Natural killer cell treated with Interleukin-12 subunit alpha and Interleukin-12 subunit beta and Interleukin-15 and Interleukin-18, amount 100 ng/mL, for 72 hours (primary cell): ENCODE measurements at regions not wholly inside any gene's neighbourhood (a gene's known extent, or its start where the extent isn't known, plus 50 kb on each side); places are given as distances from the start of the nearest gene placed in this dataset.
"Not testable (repeated sequence)": the region's sequence is repeated elsewhere in the genome, so short reads cannot be mapped to it uniquely, and the experiment has no call there.

ENCODE experiments used
- ATAC-seq, 2 donors: fragments of 150-1000 bp; cut with Tn5 transposase in 1 of 2; sonication (Bioruptor Pico), chemical (Tn5 transposase) in 1 of 2; 2 replicates each; pipeline ENCODE4 v1.10.0; 2021
- DNase-seq: peaks from one replicate; pipeline ENCODE4 v3.0.0; 2022; ENCODE audit warnings: low spot score
- H3K27ac Mint-ChIP-seq, 2 donors: 1 replicate in 1 of 2; 2 replicates in 1 of 2; pipeline ENCODE4 v1.8.0; 2022; ENCODE audit warnings: mixed read lengths in 2 of 2, mild to moderate bottlenecking in 1 of 2, moderate library complexity in 1 of 2
- H3K27me3 Mint-ChIP-seq, 2 donors: 1 replicate in 1 of 2; 2 replicates in 1 of 2; pipeline ENCODE4 v1.8.0; 2022; ENCODE audit warnings: mixed read lengths in 2 of 2
- H3K36me3 Mint-ChIP-seq: one replicate; pipeline ENCODE4 v1.8.0; 2022; ENCODE audit warnings: mixed read lengths
- H3K4me1 Mint-ChIP-seq, 2 donors: 1 replicate in 1 of 2; 2 replicates in 1 of 2; pipeline ENCODE4 v1.8.0; 2022; ENCODE audit warnings: low read depth in 2 of 2, mixed read lengths in 2 of 2, mild to moderate bottlenecking in 1 of 2
- H3K4me3 Mint-ChIP-seq: one replicate; pipeline ENCODE4 v1.8.0; 2022; ENCODE audit warnings: mixed read lengths
- H3K9me3 Mint-ChIP-seq: 2 replicates; pipeline ENCODE4 v1.8.0; 2022; ENCODE audit warnings: mixed read lengths

GRCh38 chr16:33766869-33767765 is 307.7 kb downstream of the TP53TG3F start:
- H3K27me3 Mint-ChIP-seq, H3K4me1 Mint-ChIP-seq, H3K36me3 Mint-ChIP-seq, H3K9me3 Mint-ChIP-seq, H3K4me3 Mint-ChIP-seq, DNase-seq, H3K27ac Mint-ChIP-seq: not testable (repeated sequence)
- ATAC-seq = peak in 1 of 2 donors; percentile 20

- not testable (repeated sequence) for H3K4me1 Mint-ChIP-seq, H3K36me3 Mint-ChIP-seq, H3K4me3 Mint-ChIP-seq, DNase-seq, H3K27ac Mint-ChIP-seq, H3K9me3 Mint-ChIP-seq, H3K27me3 Mint-ChIP-seq
- peak in 1 of 2 donors; percentile 17 for ATAC-seq
Measured at GRCh38 chr16:33768710-33769109, 309.3 kb downstream of the TP53TG3F start.

DNA sequence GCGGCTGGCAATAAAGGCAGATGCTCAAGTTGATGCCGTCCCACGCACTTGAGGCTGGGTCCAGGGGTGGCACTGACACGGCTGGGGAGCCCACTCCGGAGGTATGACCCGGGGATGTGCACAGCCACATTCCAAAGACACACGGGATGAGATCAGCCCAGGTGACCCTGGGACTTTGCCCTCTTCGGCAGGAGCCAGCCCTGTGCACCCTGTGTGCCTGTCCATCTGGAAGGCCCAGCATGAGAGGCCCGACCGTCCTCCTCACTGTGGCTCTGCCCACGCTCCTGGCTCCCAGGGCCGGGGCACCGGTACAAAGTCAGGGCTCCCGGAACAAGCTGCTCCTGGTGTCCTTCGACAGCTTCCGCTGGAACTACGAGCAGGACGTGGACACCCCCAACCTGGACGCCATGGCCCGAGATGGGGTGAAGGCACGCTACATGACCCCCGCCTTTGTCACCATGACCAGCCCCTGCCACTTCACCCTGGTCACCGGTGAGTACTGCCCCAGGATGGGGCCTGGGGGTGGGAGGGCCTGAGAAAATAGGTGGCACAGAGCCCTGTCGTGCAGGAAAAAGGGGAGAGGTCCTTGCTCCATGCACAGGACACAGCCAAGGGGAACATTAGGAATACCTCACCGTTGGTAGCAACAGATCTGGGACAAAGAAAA is 309.9 kb downstream of the TP53TG3F start:
- not testable (repeated sequence) for H3K36me3 Mint-ChIP-seq, H3K9me3 Mint-ChIP-seq, H3K4me3 Mint-ChIP-seq, DNase-seq, H3K27me3 Mint-ChIP-seq, H3K4me1 Mint-ChIP-seq, H3K27ac Mint-ChIP-seq
- ATAC-seq = peak in 1 of 2 donors; percentile 20

DNA sequence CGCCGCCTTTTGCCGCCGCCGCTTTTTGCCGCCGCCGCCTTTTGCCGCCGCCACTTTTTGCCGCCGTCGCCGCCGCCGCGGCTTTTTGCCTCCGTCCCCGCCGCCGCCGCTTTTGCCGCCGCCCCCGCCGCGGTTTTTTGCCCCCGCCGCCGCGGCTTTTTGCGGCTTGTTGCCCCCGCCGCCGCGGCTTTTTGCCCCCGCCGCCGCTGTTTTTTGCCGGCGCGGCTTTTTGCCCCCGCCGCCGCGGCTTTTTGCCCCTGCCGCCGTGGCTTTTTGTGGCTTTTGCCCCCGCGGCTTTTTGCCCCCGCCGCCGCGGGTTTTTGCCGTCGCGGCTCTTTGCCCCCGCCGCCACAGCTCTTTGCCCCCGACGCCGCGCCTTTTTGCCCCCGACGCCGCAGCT is 311.1 kb downstream of the TP53TG3F start:
- H3K27ac Mint-ChIP-seq, H3K4me3 Mint-ChIP-seq, ATAC-seq, H3K27me3 Mint-ChIP-seq, H3K4me1 Mint-ChIP-seq, H3K9me3 Mint-ChIP-seq, DNase-seq: not testable (repeated sequence)
- peaks cover 12% of the 10 kb centered on the region for H3K36me3 Mint-ChIP-seq

DNA sequence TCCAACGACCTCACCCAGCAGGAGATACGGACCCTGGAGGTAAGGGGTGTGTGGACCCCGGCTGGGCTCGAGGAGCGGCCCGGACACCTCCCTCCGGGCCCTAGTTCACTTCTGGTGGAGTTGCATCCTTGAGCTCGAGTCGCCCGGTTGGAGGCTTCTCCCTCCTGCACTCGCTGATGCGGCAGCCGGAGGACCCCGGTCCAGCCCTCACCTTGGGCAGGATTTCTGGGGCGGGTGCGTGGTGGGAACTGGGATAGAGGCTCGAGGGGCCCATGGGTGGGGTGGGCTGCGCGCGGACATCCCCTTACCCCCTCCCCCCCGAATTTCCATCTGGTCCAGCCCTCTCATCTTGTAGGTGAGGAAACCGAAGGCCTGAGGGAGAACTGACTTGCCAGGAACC is 311.8 kb downstream of the TP53TG3F start:
- H3K4me1 Mint-ChIP-seq, ATAC-seq, DNase-seq, H3K4me3 Mint-ChIP-seq, H3K27ac Mint-ChIP-seq, H3K9me3 Mint-ChIP-seq, H3K27me3 Mint-ChIP-seq: not testable (repeated sequence)
- H3K36me3 Mint-ChIP-seq = peaks cover 12% of the 10 kb centered on the region

DNA sequence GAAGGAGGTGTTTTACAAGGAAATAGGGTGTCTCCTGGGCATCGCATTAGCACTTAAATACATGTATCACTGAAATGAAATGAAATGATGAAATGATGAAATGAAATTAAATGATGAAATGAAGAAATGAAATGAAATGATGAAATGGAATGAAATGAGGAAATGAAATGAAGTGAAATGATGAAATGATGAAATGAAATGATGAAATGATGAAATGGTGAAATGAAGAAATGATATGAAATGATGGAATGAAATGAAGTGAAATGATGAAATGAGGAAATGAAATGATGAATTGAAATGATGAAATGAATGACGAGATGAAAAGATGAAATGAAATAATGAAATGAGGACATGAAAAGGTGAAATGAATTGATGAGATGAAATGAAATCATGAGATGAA is 314.6 kb downstream of the TP53TG3F start:
- not testable (repeated sequence) for ATAC-seq, H3K27ac Mint-ChIP-seq, H3K9me3 Mint-ChIP-seq, H3K4me1 Mint-ChIP-seq, DNase-seq, H3K4me3 Mint-ChIP-seq, H3K27me3 Mint-ChIP-seq
- H3K36me3 Mint-ChIP-seq = peaks cover 12% of the 10 kb centered on the region

DNA sequence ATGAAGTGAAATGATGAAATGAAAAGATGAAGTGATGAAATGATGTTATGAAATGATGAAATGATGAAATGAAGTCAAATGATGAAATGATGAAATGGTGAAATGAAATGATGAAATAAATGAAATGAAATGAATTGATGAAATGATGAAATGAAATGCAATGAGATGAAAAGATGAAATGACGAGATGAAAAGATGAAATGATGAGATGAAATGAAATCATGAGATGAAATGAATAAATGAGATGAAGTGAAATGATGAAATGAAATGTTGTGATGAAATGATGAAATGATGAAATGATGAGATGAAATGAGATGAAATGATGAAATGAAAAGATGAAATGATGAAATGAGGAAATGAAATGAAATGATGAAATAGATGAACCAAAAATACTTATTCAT is 315.3 kb downstream of the TP53TG3F start:
- ATAC-seq, DNase-seq, H3K4me3 Mint-ChIP-seq, H3K27ac Mint-ChIP-seq, H3K27me3 Mint-ChIP-seq, H3K4me1 Mint-ChIP-seq, H3K9me3 Mint-ChIP-seq: not testable (repeated sequence)
- H3K36me3 Mint-ChIP-seq = peaks cover 12% of the 10 kb centered on the region

DNA sequence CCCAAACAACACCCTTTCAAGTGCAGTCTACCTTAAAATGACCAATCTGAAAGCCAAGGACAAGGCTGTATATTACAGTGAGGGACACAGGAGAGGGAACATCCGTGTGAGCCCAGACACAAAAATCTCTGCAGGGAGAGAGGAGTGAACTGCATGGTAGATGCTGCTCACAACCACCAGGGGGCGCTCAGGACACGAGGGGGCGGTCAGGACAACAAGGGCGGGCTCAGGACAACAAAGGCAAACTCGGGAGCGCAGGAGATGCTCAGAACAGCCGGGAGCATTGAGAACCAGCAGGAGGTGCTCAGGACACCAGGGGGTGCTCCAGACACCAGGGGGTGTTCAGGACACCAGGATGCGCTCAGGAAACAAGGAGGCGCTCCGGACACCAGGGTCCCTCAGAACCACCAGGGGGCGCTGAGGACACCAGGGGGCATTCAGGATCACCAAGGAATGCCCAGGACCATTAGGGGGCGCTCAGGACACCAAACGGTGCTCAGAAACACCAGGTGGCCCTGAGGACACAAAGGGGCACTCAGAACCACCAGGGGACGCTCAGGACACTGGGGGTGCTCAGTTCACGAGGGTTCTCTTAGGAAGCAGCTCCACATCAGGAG is 357.0 kb downstream of the TP53TG3F start:
- ATAC-seq, H3K27ac Mint-ChIP-seq, H3K4me1 Mint-ChIP-seq, DNase-seq, H3K36me3 Mint-ChIP-seq, H3K27me3 Mint-ChIP-seq, H3K4me3 Mint-ChIP-seq, H3K9me3 Mint-ChIP-seq: not testable (repeated sequence)

DNA sequence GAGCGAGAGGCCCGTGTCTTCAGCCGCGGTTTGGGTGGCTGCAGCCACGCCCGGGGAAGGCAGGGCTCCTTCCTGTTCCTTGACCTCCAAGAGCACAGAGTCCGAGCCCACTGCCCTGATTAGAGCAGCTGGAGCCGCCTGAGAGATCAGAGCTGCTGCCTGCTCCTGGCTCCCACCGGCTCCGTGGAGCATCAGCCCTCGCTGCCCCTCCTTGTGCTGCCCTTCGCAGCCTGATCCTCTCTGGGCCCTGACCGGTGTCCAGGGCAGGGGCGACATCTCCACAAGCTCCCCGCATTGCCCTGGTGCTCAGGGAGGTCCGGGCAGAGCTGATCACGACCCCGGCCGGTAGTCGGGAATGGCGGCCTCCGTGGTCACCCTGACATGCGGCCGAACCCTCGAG is 365.3 kb downstream of the TP53TG3F start:
- H3K36me3 Mint-ChIP-seq, ATAC-seq, H3K27ac Mint-ChIP-seq, H3K9me3 Mint-ChIP-seq, DNase-seq, H3K4me3 Mint-ChIP-seq, H3K27me3 Mint-ChIP-seq, H3K4me1 Mint-ChIP-seq: not testable (repeated sequence)

DNA sequence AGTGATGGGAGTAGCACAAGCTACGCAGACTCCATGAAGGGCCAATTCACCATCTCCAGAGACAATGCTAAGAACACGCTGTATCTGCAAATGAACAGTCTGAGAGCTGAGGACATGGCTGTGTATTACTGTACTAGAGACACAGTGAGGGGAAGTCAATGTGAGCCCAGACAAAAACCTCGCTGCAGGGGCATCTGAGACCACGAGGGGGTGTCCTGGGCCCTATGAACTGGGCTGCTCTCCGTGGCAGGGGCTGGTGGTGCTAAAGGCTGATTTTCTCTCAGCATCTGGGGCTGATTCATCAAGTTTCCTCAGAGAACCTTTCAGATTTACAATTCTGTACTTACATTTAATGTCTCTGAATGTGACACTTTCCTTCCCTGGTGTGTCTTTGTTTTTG is 368.1 kb downstream of the TP53TG3F start:
- not testable (repeated sequence) for H3K4me1 Mint-ChIP-seq, DNase-seq, H3K4me3 Mint-ChIP-seq, H3K36me3 Mint-ChIP-seq, H3K9me3 Mint-ChIP-seq, H3K27ac Mint-ChIP-seq, ATAC-seq, H3K27me3 Mint-ChIP-seq

DNA sequence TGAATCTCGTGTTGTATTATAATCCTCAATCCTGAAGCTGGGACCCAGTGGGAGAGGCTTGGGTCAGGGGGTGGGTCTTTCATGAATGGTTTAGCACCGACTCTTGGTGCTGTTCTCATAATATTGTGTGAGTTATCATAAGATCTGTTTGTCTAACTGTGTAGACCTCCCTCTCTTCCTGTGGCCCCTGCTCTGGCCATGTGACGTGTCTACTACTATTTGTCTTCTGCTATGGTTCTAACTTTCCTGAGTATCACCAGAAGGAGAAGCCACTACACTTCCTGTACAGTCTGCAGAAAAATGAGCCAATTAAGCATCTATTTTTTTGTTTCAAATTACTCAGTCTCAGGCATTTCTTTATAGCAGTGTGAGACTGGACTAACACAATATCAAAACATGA is 379.7 kb downstream of the TP53TG3F start:
- H3K4me3 Mint-ChIP-seq, H3K4me1 Mint-ChIP-seq, H3K27ac Mint-ChIP-seq, H3K36me3 Mint-ChIP-seq, H3K9me3 Mint-ChIP-seq, H3K27me3 Mint-ChIP-seq, DNase-seq: not testable (repeated sequence)
- ATAC-seq = peak in 1 of 2 donors; percentile 38

GRCh38 chr16:33844533-33844932 is 385.1 kb downstream of the TP53TG3F start:
- H3K9me3 Mint-ChIP-seq, ATAC-seq, DNase-seq, H3K4me3 Mint-ChIP-seq, H3K36me3 Mint-ChIP-seq, H3K4me1 Mint-ChIP-seq, H3K27ac Mint-ChIP-seq, H3K27me3 Mint-ChIP-seq: not testable (repeated sequence)
